ENCODE measurements at regions not wholly inside any gene's neighbourhood (a gene's known extent, or its start where the extent isn't known, plus 50 kb on each side); places are given as distances from the start of the nearest gene placed in this dataset.

DNA sequence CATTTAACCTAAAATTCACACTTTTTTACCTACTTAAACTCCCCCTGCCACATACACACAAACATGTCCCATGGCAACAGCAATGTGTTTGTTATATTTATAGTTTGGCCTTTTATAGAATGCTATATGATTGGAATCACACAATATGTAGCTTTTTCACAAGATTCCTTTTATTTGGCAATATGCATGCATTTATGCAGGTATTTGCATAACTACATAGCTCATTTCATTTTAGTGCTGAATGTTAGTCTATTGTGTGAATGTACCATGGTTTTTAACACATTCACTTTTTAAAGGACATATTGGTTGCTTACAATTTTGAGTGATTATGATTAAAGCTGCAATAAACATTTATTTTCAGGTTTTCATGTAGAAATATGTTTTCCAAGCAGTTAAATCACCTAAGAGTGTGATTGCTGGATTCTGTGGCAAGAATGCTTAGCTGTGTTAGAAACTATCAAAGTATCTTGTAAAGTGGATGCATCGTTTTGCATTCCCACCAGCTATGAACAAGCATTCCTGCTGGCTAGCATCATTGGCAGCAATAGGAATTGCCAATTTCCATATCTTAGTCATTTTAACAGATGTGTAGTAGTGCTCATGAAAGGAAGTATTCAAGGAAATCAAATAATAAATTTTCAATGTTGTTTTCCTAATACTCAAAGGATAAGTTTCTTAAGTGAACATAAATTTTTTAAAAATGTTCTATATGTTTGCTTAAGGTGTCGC lies 557.0 kb downstream of the SLITRK1 start:
- no peak for DNase-seq

DNA sequence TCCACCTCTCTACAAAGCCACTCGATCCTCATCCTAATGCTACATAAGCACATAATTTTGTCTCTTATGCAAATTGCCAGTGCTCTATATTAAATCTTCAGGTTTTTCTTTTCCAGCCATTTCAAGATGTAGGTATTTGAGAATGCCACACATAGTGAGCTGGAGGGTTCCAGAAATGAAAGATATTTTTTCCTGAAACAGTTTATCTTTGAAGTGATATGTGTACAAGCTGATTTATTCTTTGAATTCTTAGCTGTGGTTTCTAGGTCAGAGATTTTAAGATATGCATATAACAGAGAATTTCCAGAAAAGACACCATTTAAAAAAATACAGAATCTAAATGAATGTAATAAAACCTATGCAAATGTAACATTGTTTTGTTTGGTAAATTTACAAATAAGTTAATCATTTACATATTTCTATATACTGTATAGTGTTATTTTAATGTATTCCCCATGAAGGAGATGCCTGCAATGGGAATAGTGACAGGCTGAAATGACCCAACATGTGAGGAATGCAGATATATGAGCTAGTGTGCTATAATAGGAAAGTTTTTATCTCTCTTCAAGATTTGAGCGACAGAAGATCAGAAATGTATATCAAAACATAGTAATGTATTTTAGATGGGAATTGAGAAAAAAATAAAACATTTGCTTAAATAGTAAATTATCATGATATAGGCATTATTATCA lies 570.2 kb downstream of the SLITRK1 start:
- DNase-seq, result no peak

DNA sequence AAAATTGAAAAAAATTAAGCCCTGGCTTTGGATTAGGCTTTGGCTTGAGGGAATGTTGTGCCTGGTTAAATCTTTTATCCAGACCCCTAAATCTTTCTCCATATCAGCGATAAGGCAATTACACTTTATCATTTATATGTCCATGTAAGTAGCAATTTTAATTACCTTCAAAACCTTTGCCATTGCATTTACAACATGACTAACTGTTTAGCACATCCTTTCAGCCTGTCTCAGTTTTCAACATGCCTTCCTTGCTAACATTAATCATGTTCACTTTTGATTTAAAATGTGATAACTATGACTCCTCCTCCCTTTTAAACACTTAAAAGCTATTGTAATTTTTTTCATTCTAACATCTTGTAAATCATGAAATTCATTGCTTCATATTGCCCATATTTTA lies 583.7 kb downstream of the SLITRK1 start:
- DNase-seq, result no peak

DNA sequence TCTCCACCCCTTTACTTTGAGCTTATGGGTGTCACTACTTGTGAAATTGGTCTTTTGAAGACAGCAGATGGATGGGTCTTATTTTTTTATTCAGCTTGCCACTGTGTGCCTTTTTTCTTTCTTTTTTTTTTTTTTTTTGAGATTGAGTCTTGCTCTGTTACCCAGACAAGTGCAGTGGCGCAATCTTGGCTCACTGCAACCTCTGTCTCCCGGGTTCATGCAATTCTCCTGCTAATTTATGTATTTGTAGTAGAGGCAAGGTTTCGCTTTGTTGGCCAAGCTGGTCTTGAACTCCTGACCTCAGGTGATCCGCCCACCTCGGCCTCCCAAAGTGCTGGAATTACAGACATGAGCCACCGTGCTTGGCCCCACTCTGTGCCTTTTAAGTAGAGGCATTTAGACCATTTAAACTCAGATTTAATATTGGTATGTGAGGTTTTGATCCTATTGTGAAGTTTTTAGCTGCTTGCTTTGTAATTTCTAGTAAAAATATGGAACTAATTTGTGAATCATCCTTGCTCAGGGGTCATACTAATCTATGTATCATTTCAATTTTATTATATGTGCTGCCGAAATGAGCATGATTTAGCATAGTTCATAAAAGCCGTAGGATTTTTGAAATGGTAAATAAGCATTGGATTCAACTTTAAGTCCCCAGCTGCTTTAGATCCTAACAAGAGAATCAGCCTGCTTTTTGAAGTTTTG lies 584.5 kb downstream of the SLITRK1 start:
- no peak for DNase-seq

DNA sequence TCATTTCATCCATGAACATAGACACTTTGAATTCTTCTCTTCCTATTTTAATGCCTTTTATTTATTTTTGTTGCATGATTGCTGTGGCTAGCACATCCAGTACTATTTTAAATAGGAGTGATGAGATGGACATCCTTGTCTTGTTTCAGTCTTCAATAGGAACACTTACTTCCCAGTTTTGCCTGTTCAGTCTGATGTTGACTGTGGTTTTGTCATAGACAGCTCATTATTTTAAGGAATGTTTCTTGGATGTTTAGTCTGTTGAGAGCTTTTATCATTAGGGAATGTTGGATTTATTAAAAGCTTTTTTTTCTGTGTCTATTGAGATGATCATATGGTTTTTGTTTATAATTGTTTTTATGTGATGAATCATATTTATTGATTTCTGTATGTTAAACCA lies 586.6 kb downstream of the SLITRK1 start:
- no peak for DNase-seq

DNA sequence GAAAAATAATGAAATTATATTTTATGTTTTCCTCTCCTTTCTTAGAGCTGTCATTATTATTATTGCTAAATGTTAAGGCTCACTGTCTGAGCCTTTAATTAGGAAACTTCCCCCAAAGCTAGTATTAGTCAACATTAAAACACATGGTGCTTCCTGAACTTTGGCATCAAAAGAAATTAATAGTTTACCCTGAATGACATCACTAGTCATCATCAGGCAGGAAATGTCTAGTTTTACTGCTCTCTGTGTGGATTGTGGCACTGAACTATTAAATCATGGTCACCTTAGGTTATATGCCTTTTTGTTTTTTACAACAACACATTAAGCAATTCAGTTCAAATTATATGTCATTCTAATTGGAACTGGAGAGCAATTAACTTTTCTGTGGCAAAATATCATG lies 595.5 kb downstream of the SLITRK1 start:
- no peak for DNase-seq

DNA sequence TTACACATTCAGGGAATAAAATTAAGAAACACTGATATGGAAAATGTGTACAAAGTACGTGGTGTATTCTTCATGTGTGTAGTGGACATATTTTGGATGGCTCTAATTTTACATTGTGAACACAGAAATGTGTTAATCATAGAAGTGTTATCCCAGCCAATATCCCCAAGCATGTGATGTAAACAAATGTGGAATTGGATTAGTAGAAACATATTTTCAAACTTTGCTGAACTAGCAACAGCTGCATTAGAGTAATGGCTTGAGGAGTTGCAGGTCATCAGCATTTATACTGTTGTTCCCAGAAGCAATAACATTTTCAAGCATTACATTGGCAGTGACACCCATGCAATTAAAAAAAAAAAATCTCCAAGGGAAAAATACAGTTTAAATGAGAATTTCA lies 600.6 kb downstream of the SLITRK1 start:
- DNase-seq, result no peak

DNA sequence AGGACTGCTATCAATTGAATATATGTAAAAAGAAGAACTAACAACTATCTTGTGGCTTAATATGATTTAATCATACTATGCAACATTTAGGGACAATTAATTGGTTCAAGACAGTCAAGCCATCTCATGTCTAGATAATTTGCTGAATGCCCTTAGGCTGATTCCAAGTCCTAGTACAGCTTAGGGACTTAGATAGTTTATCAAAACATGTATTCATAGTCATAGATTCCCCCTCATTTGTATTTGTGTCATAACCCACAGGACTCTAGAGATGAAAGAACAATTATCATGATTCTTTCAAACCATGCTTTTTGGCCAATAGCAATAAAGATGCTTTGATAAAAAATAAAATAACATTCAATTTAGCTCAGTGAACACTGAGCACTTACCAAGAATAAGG lies 607.6 kb downstream of the SLITRK1 start:
- DNase-seq, result no peak

DNA sequence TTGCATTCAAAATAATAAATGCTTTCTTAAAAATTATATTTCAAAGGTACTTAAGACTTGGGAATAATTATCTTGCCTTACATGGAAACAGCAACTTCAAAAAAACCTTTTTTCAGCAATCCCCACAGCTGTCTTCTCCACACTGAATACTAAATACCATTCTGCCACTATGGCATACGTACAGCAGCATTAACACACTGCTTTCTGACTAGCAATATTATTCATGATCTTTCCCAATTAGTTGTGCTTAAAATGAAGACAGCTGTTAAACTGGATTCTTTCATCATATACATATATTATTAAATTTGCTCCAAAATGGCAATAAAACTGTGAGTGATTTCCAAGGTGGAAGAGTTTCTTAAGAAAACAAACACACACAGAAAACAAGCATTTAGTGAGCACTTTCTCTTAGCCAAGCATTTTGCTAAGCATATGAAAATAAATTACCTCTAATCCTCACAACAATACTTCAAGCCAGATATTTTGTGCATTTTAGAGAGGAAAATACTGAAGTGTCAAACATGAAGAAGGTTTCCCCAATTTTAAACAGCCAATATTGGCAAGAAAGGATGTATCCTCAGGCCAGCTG lies 609.5 kb downstream of the SLITRK1 start:
- DNase-seq, result no peak

DNA sequence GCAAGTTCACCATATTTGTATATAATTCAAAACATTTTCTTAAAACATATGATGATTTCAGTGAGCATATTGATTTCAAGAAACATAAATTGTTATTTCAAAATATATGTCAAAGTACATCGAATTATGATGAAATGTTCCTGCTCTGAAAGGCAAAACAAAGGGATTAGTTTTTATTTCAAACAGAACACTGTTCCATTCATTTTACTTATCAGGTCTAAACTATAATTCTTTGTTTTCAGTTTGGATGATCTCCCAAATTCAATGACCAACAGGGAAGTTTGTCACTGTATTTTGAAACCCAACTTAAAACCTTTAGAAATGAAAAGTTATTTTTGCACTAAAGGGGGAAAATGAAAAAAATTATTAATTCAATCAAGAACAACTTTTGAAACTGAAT lies 610.2 kb downstream of the SLITRK1 start:
- DNase-seq, result no peak

DNA sequence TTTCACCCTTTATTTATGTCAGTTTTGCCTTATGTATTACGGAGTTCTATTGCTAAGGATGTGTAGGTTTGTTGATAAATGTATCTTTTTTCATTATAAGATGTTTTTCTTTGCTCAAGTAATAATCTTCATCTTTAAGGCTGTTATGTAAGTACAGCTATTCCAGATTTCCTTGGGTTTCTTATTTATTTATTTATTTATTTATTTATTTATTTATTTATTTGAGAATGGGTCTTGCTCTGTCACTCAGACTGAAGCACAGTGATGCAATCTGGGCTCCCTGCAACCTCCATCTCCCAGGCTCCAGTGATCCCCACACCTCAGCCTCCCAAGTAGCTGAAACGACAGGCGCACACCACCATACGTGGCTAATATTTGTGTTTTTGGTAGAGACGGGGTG lies 617.0 kb downstream of the SLITRK1 start:
- DNase-seq, result no peak

DNA sequence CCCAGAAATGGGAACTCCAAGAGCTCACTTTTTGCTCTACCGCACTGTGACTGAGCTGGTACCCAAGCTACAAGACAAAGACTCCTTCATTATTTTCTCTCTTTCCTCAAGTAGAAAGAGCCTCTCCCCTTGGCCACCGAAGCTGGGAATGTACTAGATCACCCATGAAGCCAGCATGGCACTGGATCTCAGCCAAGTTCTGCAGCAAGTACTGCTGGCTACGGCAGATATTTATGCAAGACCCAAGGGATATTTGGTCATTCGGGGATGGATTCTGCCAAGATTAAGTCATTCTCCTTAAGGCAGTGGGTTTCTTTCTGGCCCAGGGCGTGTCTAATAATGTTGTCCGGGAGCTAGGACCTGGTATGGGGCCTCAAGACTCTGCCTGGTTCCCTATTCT lies 633.5 kb downstream of the SLITRK1 start:
- DNase-seq, result no peak

DNA sequence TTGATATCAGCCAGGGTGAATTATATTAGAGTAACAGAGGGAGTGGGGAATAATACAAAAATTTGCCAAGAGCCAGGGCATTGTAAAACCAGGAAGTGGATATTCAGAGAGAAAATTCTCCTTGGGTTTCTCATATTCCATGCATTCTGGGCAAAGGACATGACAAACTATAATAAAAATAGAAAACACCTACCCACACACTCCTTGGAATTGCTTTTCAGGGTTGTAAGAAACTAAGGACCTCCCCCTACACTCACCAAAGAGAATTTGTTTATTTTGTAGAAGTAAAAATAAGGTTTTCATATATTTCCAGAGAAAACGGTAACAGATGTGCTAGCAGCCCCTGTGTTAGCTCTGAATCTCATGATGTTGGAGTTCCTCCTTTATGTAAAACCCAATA lies 649.6 kb downstream of the SLITRK1 start:
- DNase-seq, result no peak

DNA sequence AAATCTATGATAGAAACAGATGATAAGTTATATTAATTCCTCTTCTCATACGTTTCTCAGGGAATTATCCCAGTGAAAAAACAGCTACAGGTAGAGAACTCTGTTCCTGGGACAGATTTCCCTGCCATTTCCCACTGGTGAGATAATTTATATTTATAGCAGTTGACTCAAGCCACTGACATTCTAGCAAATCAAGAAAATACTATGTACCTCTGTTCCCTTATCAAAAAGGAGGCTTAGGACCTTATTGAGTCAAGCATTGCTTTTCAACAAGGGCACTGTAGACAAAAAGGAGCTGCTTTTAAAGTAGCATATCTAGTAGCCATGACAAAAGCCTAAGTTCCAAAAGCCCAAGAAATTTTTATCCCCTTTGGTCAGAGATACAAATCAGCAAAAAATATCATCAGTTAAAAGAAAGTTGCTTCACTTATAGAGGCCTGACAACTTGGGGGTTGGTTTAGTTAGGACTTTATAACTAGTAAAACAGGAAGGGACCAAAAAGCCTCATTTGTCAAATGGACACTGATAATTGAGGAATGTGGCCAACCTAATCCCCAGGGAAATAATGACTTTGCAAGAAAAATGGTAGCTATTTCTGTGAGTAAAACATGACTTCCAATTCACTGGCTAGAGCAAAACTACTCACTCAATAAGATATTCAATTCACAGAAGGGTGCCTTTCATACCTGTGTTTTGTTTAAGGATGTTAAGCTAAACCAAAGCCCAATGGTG lies 652.5 kb downstream of the SLITRK1 start:
- DNase-seq, result no peak

DNA sequence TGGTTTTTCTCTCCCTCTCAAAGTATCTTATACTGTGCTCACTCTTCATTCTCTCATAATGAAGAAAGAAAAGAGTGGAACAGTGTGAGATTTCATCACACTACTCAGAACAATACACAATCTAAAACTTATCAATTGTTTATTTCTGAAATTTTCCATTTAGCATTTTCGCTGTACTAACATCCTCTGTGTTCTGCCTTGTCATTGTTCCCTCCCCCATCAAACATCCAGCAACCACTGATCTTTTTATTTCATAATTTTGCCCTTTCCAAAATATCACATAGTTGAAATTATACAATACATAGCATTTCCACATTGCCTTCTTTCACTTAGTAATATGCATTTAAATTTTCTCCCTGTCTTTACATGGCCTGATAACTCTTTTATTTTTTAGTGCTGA lies 658.7 kb downstream of the SLITRK1 start:
- DNase-seq, result no peak

DNA sequence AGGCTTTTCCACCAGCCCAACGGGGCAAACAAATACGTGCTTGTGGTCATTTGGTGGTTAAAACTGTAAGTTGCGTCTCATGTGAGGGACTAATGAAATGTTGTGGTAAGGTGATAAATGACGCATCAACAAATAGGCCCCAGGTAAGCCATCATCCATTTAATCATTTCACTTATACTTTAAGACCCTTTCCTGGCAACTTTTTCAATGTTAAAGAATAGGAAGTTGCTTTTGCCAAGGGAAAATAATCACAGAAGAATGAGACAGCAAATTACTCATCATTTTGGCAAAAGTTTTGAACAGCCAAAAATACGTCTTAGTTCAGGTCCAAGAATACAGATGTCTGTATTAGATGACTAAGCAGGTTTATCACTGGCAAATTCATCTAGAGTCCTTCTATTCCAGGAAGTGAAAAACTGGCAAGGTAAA lies 660.4 kb downstream of the SLITRK1 start:
- no peak for DNase-seq

DNA sequence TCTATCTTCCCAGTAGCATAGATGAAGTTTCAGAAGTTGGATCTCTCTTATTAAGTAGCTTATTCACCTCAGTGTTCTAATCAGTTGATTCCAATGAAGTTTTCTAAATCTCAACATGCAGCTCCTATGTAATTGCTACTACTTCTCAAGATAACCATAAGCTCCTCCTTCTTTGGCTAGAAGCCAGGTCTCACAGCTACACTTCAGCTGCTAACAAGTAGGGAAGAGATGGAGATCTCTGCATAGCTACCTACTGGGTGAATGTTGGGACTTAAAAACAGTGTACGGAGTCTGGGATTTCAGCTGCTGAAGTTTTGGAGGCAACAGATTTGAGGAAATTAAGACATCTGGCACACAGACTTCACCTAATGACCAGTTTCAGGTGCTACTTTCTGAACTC lies 661.0 kb downstream of the SLITRK1 start:
- no peak for DNase-seq

DNA sequence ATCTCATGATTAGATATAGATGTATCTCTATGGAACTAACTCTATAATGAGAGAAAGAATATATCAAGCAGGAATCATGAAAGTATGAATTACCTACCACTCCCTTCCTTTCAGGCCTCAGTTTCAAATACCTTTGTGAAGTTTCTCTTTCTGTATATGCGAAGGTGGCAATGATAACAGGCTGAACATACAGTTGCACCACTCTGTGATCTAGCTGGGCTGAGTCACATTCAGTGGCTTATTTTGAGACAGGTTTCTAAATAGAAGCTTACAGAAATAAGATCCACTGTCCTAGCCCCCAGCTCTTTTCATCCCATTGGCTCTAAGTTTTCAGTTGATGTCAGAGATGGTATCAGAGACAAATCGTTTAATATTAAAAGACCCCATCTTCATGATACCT lies 662.0 kb downstream of the SLITRK1 start:
- no peak for DNase-seq

DNA sequence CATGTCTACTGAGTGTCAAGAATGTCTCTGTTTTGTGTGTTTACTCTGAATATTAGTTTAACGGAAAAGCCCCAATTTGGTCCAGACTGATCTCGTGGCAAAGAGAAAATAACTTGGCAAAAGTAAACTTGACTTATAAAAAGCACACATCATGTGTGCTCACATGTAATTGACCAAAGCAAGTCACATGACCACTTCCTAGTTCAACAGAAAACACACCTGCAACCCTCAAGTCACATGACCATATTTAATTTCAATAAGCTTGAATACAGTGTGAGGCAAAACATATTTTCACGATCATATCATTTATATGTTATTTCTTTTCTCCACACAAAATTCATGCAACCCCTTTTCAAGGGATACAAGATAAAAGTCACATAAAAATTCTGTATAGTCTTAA lies 662.4 kb downstream of the SLITRK1 start:
- no peak for DNase-seq

DNA sequence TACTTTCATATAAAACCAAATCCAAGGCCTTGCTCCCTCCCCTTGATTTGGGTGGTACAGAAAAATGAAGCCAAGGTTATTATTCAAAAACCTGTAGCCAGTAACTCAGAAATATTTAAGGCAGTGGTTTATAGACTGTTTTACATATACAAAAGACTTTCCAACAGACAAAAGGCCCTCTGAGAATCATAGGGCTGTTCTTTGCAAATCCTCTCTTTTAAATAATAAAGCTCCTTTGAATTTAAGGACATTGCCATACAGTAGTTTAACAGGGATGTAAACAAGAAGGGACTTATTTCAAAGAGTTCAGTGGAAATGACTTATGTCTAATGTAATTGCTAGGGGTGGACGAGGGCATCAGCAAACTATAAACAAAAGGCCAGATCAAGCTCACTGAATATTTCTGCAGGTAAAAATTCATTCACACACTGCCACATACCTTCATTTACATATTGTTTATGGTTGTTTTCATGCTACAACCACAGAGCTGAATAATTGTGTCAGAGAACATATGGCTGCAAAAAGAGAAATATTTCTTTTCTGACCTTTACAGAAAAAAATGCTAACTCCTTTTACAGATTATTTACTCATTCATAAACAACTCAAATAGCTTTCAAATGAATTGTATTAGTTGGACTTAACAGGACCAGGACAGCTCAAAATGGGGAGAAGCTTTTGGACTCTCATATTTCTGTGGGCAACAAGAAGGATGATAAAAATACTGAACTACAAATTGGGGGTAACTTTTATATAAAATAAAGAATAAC lies 665.6 kb downstream of the SLITRK1 start:
- no peak for DNase-seq

DNA sequence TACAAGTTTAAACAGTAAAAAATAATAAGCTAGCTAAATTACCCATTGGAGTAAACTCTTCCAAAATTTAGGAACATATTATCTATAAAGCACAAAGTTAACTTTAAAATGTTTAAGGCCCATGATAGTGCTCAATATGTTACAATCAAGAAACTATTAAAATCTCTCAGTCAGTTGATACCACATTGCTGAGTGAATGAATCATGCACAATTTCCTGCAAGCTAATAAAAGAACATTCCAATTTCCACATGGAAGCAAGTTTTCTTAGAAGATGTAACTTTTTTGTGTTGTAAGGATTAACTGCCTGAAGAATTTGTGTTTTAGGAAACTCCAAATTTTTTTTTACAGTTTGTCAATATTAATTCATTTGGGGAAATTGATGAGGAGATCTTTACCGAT lies 666.6 kb downstream of the SLITRK1 start:
- DNase-seq, result no peak

DNA sequence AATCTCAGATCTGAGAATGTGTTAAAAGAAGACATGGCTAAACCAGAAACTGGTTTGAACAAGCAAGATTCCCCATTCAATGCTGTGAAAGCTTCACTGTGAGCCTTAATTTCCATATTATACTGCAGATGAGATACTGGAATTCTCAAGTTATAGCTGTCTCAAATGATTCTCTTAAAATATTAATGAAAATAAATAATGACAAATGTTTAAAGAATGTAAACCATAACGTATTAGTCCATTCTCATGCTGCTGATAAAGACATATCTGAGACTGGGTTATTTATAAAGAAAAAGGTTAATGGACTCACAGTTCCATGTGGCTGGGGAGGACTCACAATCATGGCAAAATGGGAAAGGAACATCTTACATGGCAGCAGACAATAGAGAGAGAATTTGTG lies 667.8 kb downstream of the SLITRK1 start:
- no peak for DNase-seq

All from activated gamma-delta T cell (primary cell).